K562 (cell line): ENCODE measurements at regions not wholly inside any gene's neighbourhood (a gene's known extent, or its start where the extent isn't known, plus 50 kb on each side); places are given as distances from the start of the nearest gene placed in this dataset.
A peak's percentile ranks its signal among the peaks of the same experiment; 100 is the strongest.
"Not testable (repeated sequence)": the region's sequence is repeated elsewhere in the genome, so short reads cannot be mapped to it uniquely, and the experiment has no call there.

Source experiments
- ATAC-seq: fragments of 200-7000 bp; cut with Tn5 transposase; 3 replicates; pipeline ENCODE4 v1.9.1; 2020; ENCODE audit warnings: moderate library complexity
- BruUV-seq: library from RNA; stranded (reverse); fragments of 400-500 nt; replicated peaks from 2 replicates; lab custom pipeline; 2021; lab: Mats Ljungman, UMichigan
- CTCF ChIA-PET: fragments of 300-600 bp; formaldehyde crosslinking; extraction: SDS; loops from one replicate; lab custom pipeline; 2021; ENCODE audit warnings: low intra/inter-chr PET ratio; lab: Yijun Ruan, JAX
- POLR2A ChIA-PET: fragments of 300-600, 350-650 bp; sonication (Branson Sonifier 250); formaldehyde crosslinking; extraction: SDS; loops from one replicate; lab custom pipeline; 2021; ENCODE audit warnings: antibody characterized with exemption, inconsistent platforms; lab: Yijun Ruan, JAX
- DNase-seq, 4 experiments: peaks; one replicate each; pipeline versions ENCODE4 v3.0.0 to v3.0.0-alpha.2; 2011 to 2018; ENCODE audit warnings: low spot score in 3 of 4, mixed read lengths in 3 of 4; ENCODE audit errors: extremely low read depth in 1 of 4
- FAIRE-seq: peaks from 2 replicates; lab custom pipeline; 2011; peaks lifted over from hg19 to GRCh38; lab: Jason Lieb, UNC
- H2AFZ ChIP-seq: 2 replicates; pipeline ENCODE4 v1.6.0; 2011; ENCODE audit warnings: low read depth, low read length, control low read depth, inconsistent platforms
- H3K27ac ChIP-seq: fragments of 200-600 bp; 3 replicates; pipeline ENCODE4 v1.8.0; 2011; ENCODE audit warnings: low read depth, mild to moderate bottlenecking, control low read depth, inconsistent platforms, low read length, moderate library complexity, mixed read lengths; ENCODE audit errors: extremely low read depth
- H3K27me3 ChIP-seq, 2 experiments: fragments of 300-600 bp in 1 of 2; 2 replicates in 1 of 2; 3 replicates in 1 of 2; pipeline versions ENCODE4 v1.6.0 to v1.8.0; 2011; ENCODE audit warnings: inconsistent platforms in 2 of 2, low read length in 2 of 2, mild to moderate bottlenecking in 1 of 2, mixed read lengths in 1 of 2, moderate library complexity in 1 of 2; ENCODE audit not compliant: control insufficient read depth in 2 of 2, insufficient read depth in 2 of 2
- H3K36me3 ChIP-seq: fragments of 300-600 bp; 3 replicates; pipeline ENCODE4 v1.8.0; 2011; ENCODE audit warnings: mild to moderate bottlenecking, low read length, inconsistent platforms; ENCODE audit not compliant: control insufficient read depth, insufficient read depth
- H3K4me1 ChIP-seq, 2 experiments: fragments of 200-600 bp in 1 of 2; replicated peaks in 1 of 2; 2 replicates in 1 of 2; 3 replicates in 1 of 2; pipeline versions ENCODE4 v1.5.1 to v1.8.0; 2011; ENCODE audit warnings: inconsistent platforms in 2 of 2, low read length in 2 of 2, mild to moderate bottlenecking in 1 of 2, mixed read lengths in 1 of 2, moderate library complexity in 1 of 2; ENCODE audit not compliant: control insufficient read depth in 2 of 2, insufficient read depth in 2 of 2
- H3K4me2 ChIP-seq: 2 replicates; pipeline ENCODE4 v1.6.1; 2011; ENCODE audit warnings: low read length, control low read depth, inconsistent platforms, mixed read lengths; ENCODE audit not compliant: insufficient read depth
- H3K4me3 ChIP-seq: fragments of 200-600 bp; sonication (generic), shearing (Covaris generic); 2 replicates; pipeline ENCODE4 v1.5.1; 2016; ENCODE audit warnings: control low read depth, inconsistent platforms
- H3K79me2 ChIP-seq: fragments of 200-600 bp; 3 replicates; pipeline ENCODE4 v1.8.0; 2011; ENCODE audit warnings: low read length, inconsistent platforms; ENCODE audit not compliant: control insufficient read depth, insufficient read depth
- H3K9ac ChIP-seq, 2 experiments: 2 replicates each; pipeline versions ENCODE4 v1.6.0 to v1.6.1; 2011; ENCODE audit warnings: low read depth in 2 of 2, low read length in 2 of 2, control low read depth in 1 of 2, inconsistent platforms in 1 of 2, mild to moderate bottlenecking in 1 of 2, mixed read lengths in 1 of 2; ENCODE audit not compliant: insufficient read depth in 1 of 2
- H3K9me1 ChIP-seq: one replicate; pipeline ENCODE4 v1.6.0; 2011; ENCODE audit warnings: inconsistent platforms, mild to moderate bottlenecking, low read length, moderate library complexity; ENCODE audit not compliant: control insufficient read depth, insufficient read depth
- H3K9me3 ChIP-seq: replicated peaks from 2 replicates; pipeline ENCODE4 v1.5.1; 2011; ENCODE audit warnings: low read depth, low read length, inconsistent platforms; ENCODE audit not compliant: control insufficient read depth, insufficient read depth
- H4K20me1 ChIP-seq: replicated peaks from 2 replicates; pipeline ENCODE4 v1.6.1; 2011; ENCODE audit warnings: low read length, inconsistent platforms, mixed read lengths; ENCODE audit not compliant: control insufficient read depth, insufficient read depth
- ADNP ChIP-seq: fragments of 200-800 bp; sonication (Bioruptor generic); IDR thresholded peaks from 2 replicates; pipeline ENCODE4 v1.6.1; 2016; ENCODE audit warnings: missing genetic modification characterization, missing compliant biosample characterization
- ARHGAP35 ChIP-seq: fragments of 450-650 bp; IDR thresholded peaks from 2 replicates; pipeline ENCODE4 v1.6.1; 2018; ENCODE audit not compliant: partially characterized antibody
- ARID1B ChIP-seq: fragments of 450-650 bp; IDR thresholded peaks from 2 replicates; pipeline ENCODE4 v1.6.1; 2016; ENCODE audit warnings: antibody characterized with exemption, mild to moderate bottlenecking, inconsistent platforms
- BCOR ChIP-seq: fragments of 450-650 bp; IDR thresholded peaks from 2 replicates; pipeline ENCODE4 v1.6.1; 2016
- CBFA2T2 ChIP-seq: fragments of 450-650 bp; conservative IDR thresholded peaks from 2 replicates; pipeline ENCODE4 v1.6.1; 2017; ENCODE audit warnings: mild to moderate bottlenecking
- CHD4 ChIP-seq: fragments of 200-600 bp; sonication (generic); IDR thresholded peaks from 3 replicates; pipeline ENCODE4 v1.6.1; 2012; ENCODE audit warnings: low read depth, mild to moderate bottlenecking, mixed read lengths, low read length, inconsistent platforms; ENCODE audit not compliant: insufficient read depth, insufficient replicate concordance, poor library complexity, severe bottlenecking
- GATA2 ChIP-seq: sonication (generic); formaldehyde crosslinking; IDR thresholded peaks from 2 replicates; pipeline ENCODE4 v1.4.0; 2020; ENCODE audit warnings: mild to moderate bottlenecking, missing genetic modification reagents
- HDAC2 ChIP-seq: fragments of 450-650 bp; IDR thresholded peaks from 2 replicates; pipeline ENCODE4 v1.6.1; 2016; ENCODE audit warnings: mild to moderate bottlenecking
- KDM1A ChIP-seq, 2 experiments: fragments of 450-650 bp; IDR thresholded peaks; 2 replicates each; pipeline ENCODE4 v1.6.1; 2016; ENCODE audit warnings: mild to moderate bottlenecking in 2 of 2
- MEIS2 ChIP-seq: fragments of 450-650 bp; IDR thresholded peaks from 2 replicates; pipeline ENCODE4 v1.6.1; 2014; ENCODE audit warnings: mild to moderate bottlenecking; ENCODE audit not compliant: partially characterized antibody
- NBN ChIP-seq: fragments of 450-650 bp; IDR thresholded peaks from 2 replicates; pipeline ENCODE4 v1.6.1; 2016; ENCODE audit warnings: low read depth, mild to moderate bottlenecking
- PCBP2 ChIP-seq: fragments of 200-400 bp; formaldehyde crosslinking; IDR thresholded peaks from 2 replicates; pipeline ENCODE4 v1.6.1; 2018; ENCODE audit warnings: low read length, low read depth, mild to moderate bottlenecking, moderate library complexity; ENCODE audit not compliant: poor library complexity, severe bottlenecking
- RBM25 ChIP-seq: fragments of 200-400 bp; formaldehyde crosslinking; IDR thresholded peaks from 2 replicates; pipeline ENCODE4 v1.6.1; 2018; ENCODE audit warnings: low read length, low read depth, moderate library complexity; ENCODE audit not compliant: severe bottlenecking
- SMARCA5 ChIP-seq: fragments of 450-650 bp; IDR thresholded peaks from 2 replicates; pipeline ENCODE4 v1.6.1; 2016
- STAT5A ChIP-seq: IDR thresholded peaks from 2 replicates; pipeline ENCODE4 v1.6.1; 2012; ENCODE audit warnings: low read length, inconsistent platforms, borderline replicate concordance
- TRIM24 ChIP-seq, 2 experiments: fragments of 450-650 bp; IDR thresholded peaks; 2 replicates each; pipeline ENCODE4 v1.6.1; 2016
- ZBED1 ChIP-seq: IDR thresholded peaks from 2 replicates; pipeline ENCODE4 v1.6.1; 2014
- ZNF146 ChIP-seq: IDR thresholded peaks from one replicate; pipeline ENCODE4 v1.6.1; 2018; ENCODE audit warnings: missing compliant biosample characterization; ENCODE audit not compliant: unreplicated experiment
- WGBS: fragments of 100-300 bp; shearing (Covaris generic); methylation state at CpG from one replicate; pipeline ENCODE4 v1.1.6; 2016; ENCODE audit warnings: low coverage, mixed read lengths; ENCODE audit not compliant: insufficient coverage; ENCODE audit errors: missing lambda C conversion rate; 5-methylcytosine and 5-hydroxymethylcytosine counted together
- in situ Hi-C: fragments of 300-500 bp; cut with MboI; formaldehyde crosslinking; loops from 4 replicates; pipeline ENCODE4 v1.15.0; 2018; ENCODE audit warnings: inconsistent platforms, mixed read lengths
- intact Hi-C: fragments of 100-400 bp; cut with micrococcal nuclease; formaldehyde crosslinking; loops from 2 replicates; pipeline ENCODE4 v1.14.2; 2022
- TF ChIP-seq, protein P1 (sequence below): fragments of 200-800 bp; sonication (Bioruptor generic); IDR thresholded peaks from 2 replicates; pipeline ENCODE4 v1.6.1; 2017; ENCODE audit warnings: missing genetic modification characterization, missing compliant biosample characterization

DNA sequence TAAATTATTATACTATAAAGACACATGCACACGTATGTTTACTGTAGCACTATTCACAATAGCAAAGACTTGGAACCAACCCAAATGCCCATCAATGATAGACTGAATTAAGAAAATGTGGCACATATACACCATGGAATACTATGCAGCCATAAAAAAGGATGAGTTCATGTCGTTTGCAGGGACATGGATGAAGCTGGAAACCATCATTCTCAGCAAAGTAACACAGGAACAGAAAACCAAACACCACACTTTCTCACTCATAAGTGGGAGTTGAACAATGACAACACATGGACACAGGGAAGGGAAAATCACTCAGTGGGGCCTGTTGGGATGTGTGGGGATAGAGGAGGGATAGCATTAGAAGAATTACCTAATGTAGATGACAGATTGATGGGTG is 163.0 kb downstream of the CCDC71L start:
- POLR2A ChIA-PET, FAIRE-seq: not testable (repeated sequence)

DNA sequence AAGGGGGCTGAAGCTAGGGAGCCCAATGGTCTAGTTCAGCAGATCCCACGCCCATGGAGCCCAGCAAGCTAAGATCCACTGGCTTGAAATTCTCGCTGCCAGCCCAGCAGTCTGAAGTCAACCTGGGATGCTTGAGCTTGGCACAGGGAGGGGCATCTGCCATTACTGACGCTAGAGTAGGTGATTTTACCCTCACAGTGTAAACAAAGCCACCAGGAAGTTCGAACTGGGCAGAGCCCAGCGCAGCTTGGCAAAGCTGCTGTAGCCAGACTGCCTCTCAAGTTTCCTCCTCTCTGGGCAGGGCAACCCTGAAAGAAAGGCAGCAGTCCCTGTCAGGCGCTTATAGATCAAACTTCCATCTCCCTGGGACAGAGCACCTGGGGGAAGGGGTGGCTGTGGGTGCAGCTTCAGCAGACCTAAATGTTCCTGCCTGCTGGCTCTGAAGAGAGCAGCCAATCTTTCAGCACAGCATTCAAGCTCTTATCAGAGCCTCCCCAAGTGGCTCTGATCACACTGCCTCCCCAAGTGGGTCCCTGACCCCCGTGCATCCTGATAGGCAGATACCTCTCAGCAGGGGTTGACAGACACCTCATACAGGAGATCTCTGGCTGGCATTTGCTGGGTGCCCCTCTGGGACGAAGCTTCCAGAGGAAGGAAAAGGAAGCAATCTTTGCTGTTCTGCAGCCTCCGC is 167.8 kb downstream of the CCDC71L start:
- no peaks in the 10 kb centered on the region for H3K79me2 ChIP-seq
- H3K9me1 ChIP-seq = no peaks in the 10 kb centered on the region
- ChIA-PET POLR2A (interaction anchor here (1.1 to 1.2 kb wide), 2 partner anchors 9 to 208 kb away, joined by 3 to 5 read pairs; no protein-coding TSS in a partner anchor), CTCF (interaction anchor here (0.5 kb wide), 1 partner anchor 675 kb away, joined by 4 read pairs; the partner anchor contains the start of gene HBP1)
- BruUV-seq = no TSS peak
- intact Hi-C loops (no loop called here), in situ Hi-C loops (no loop called here)
- DNase-seq (peak in 2 of 4 experiments; percentile 34 to 69), FAIRE-seq (no peak), ATAC-seq (peak; percentile 80)
- no peak overlapping the region for H3K27ac ChIP-seq
- 49% methylated on average over 9 of the region's 9 CpGs for WGBS
- H2AFZ ChIP-seq = peak overlapping the region; percentile 43; the same call in 1 of the 2 replicates
- H3K9ac ChIP-seq = peak overlapping the region in 1 of 2 experiments; percentile 72; a peak in 1 of 4 replicates
- H3K4me3 ChIP-seq = no peak overlapping the region
- no peaks in the 10 kb centered on the region for H3K36me3 ChIP-seq
- no peaks in the 10 kb centered on the region for H3K27me3 ChIP-seq
- H4K20me1 ChIP-seq = no peaks in the 10 kb centered on the region
- 0 out of 2 replicates have a peak, but pooled peaks cover 3% of the 10 kb centered on the region for H3K9me3 ChIP-seq
- peaks cover 5 to 9% of the 10 kb centered on the region in 2 experiments; a peak in 4 of 5 replicates for H3K4me1 ChIP-seq
- H3K4me2 ChIP-seq = peak overlapping the region; percentile 6; the same call in 1 of the 2 replicates
- TF ChIP-seq NBN (no peak), MEIS2 (peak; percentile 78), STAT5A (no peak), KDM1A (IDR thresholded peaks at IDR 0.05) (peak in 1 of 2 experiments; percentile 12; a peak in 1 of 4 replicates), CHD4 (no peak), CBFA2T2 (peak; percentile 71), BCOR (no peak), ARID1B (peak; percentile 64), ZBED1 (no peak), PCBP2 (no peak), GATA2 (CRISPR knock-in tag) (0 out of 2 replicates have a peak, but pooled peaks have one; percentile 12)
- TF ChIP-seq, protein P1, sequence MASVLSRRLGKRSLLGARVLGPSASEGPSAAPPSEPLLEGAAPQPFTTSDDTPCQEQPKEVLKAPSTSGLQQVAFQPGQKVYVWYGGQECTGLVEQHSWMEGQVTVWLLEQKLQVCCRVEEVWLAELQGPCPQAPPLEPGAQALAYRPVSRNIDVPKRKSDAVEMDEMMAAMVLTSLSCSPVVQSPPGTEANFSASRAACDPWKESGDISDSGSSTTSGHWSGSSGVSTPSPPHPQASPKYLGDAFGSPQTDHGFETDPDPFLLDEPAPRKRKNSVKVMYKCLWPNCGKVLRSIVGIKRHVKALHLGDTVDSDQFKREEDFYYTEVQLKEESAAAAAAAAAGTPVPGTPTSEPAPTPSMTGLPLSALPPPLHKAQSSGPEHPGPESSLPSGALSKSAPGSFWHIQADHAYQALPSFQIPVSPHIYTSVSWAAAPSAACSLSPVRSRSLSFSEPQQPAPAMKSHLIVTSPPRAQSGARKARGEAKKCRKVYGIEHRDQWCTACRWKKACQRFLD (CRISPR knock-in tag) = no peak

More for the DNA sequence above, 163.0 kb downstream of the CCDC71L start:
- H3K4me3 ChIP-seq, DNase-seq, H3K9ac ChIP-seq, H3K79me2 ChIP-seq, CTCF ChIA-PET, H3K4me2 ChIP-seq, in situ Hi-C loops, H4K20me1 ChIP-seq, H3K27ac ChIP-seq, ATAC-seq, H2AFZ ChIP-seq, BruUV-seq, H3K9me3 ChIP-seq, H3K9me1 ChIP-seq, H3K36me3 ChIP-seq, H3K27me3 ChIP-seq, intact Hi-C loops: not testable (repeated sequence)
- peaks cover 11 to 23% of the 10 kb centered on the region in 2 experiments for H3K4me1 ChIP-seq
- peak; percentile 48; the same call in 1 of the 2 replicates for TF ChIP-seq ADNP
- peak; percentile 52 for TF ChIP-seq RBM25
- TF ChIP-seq ARHGAP35 = peak; percentile 28
- peak; percentile 96 for TF ChIP-seq ZNF146 (CRISPR knock-in tag)
- TF ChIP-seq KDM1A (IDR thresholded peaks at IDR 0.05) = peak; percentile 74 to 80
- peak; percentile 92 for TF ChIP-seq BCOR
- peak; percentile 3 for TF ChIP-seq MEIS2
- TF ChIP-seq TRIM24 (IDR thresholded peaks at IDR 0.05) = peak in 1 of 2 experiments; percentile 12; a peak in 1 of 4 replicates
- peak; percentile 72 for TF ChIP-seq HDAC2
- peak; percentile 90 for TF ChIP-seq SMARCA5
- 14% methylated on average over 2 of the region's 2 CpGs for WGBS
